Peyer's patch (tissue), 4 donors: ENCODE measurements at regions not wholly inside any gene's neighbourhood (a gene's known extent, or its start where the extent isn't known, plus 50 kb on each side); places are given as distances from the start of the nearest gene placed in this dataset.

Experiments
- POLR2A ChIP-seq, 2 donors: fragments of 450-650 bp; IDR thresholded peaks; one replicate each; pipeline ENCODE4 v1.5.1; 2017; ENCODE audit warnings: antibody characterized with exemption in 2 of 2, mild to moderate bottlenecking in 2 of 2, moderate library complexity in 2 of 2
- TF ChIP-seq, protein P1 (sequence below), 6 experiments: fragments of 450-650 bp in 4 of 6; fragments of 200-600 bp in 2 of 6; sonication (generic) in 1 of 6; IDR thresholded peaks; one replicate each; pipeline ENCODE4 v1.5.1; 2017 to 2019; ENCODE audit warnings: antibody characterized with exemption in 6 of 6, mild to moderate bottlenecking in 3 of 6, moderate library complexity in 1 of 6

DNA sequence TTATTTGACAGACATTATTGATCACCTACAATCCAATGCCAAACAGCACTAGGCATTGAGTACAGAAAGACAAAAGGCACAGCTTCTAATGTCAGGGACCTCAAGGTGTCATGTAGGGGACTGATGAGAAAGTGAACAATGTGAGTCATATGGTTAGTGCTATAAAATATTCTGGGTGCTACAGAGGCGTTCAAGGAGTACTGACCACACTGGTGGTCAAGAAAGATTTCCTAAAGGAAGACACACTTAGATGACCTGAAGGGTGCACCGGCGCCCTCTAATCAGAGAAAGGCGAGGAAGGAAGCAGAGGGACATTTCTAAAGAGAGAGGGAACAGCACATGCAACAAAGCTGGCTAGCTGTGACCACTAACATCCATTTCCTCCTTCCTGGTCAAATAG is 64.9 kb upstream of the F3 start:
- TF ChIP-seq, protein P1, sequence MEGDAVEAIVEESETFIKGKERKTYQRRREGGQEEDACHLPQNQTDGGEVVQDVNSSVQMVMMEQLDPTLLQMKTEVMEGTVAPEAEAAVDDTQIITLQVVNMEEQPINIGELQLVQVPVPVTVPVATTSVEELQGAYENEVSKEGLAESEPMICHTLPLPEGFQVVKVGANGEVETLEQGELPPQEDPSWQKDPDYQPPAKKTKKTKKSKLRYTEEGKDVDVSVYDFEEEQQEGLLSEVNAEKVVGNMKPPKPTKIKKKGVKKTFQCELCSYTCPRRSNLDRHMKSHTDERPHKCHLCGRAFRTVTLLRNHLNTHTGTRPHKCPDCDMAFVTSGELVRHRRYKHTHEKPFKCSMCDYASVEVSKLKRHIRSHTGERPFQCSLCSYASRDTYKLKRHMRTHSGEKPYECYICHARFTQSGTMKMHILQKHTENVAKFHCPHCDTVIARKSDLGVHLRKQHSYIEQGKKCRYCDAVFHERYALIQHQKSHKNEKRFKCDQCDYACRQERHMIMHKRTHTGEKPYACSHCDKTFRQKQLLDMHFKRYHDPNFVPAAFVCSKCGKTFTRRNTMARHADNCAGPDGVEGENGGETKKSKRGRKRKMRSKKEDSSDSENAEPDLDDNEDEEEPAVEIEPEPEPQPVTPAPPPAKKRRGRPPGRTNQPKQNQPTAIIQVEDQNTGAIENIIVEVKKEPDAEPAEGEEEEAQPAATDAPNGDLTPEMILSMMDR (IDR thresholded peaks at IDR 0.05) = no peak
- no peak for TF ChIP-seq POLR2A (IDR thresholded peaks at IDR 0.05)
